ENCODE measurements at regions not wholly inside any gene's neighbourhood (a gene's known extent, or its start where the extent isn't known, plus 50 kb on each side); places are given as distances from the start of the nearest gene placed in this dataset.

DNA sequence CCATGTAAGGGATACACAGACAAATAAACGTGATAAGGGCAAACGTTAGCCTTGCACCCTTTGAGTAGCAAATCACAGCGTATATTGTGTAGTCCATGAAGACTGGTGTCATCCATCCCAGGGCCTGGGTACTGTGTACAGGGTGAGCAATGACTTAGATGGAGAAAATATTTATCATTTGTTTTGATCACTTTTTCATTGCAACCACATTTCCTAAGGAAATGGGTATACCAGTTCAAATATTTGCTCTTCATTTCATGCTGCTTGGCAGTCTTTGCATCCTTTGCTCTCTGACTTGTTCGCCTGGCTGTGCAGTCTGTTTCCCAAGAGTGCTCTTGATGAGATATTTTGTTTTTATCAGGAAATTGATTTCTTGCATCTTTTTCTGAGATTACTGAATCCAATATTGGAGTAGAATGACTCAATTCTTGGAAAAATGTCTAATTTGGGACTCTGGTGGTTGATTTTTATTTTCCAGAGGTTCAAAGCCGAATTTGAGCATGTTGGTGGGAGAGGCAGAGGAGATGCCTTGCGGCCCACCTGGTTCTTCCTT, 424.6 kb upstream of the SEMA6D start:
- Histone ChIP-seq H3K27me3 (no peaks in the 10 kb centered on the region), H3K4me1 (peaks cover 35 to 39% of the 10 kb centered on the region in 2 donors), H3K27ac (peak overlapping the region in 2 of 3 donors; percentile 90 to 91), H3K9me3 (no peaks in the 10 kb centered on the region), H3K36me3 (no peaks in the 10 kb centered on the region), H3K4me3 (replicated peaks in 1 of 3) (no peak overlapping the region)
- intact Hi-C loops (cut with DNase I) = no loop called here
- DNase-seq = no peak
- WGBS, 2 donors = 81 to 87% methylated on average over 6 of the region's 6 CpGs
- no peak for TF ChIP-seq POLR2A (IDR thresholded peaks at IDR 0.05)
- TF ChIP-seq, protein P1, sequence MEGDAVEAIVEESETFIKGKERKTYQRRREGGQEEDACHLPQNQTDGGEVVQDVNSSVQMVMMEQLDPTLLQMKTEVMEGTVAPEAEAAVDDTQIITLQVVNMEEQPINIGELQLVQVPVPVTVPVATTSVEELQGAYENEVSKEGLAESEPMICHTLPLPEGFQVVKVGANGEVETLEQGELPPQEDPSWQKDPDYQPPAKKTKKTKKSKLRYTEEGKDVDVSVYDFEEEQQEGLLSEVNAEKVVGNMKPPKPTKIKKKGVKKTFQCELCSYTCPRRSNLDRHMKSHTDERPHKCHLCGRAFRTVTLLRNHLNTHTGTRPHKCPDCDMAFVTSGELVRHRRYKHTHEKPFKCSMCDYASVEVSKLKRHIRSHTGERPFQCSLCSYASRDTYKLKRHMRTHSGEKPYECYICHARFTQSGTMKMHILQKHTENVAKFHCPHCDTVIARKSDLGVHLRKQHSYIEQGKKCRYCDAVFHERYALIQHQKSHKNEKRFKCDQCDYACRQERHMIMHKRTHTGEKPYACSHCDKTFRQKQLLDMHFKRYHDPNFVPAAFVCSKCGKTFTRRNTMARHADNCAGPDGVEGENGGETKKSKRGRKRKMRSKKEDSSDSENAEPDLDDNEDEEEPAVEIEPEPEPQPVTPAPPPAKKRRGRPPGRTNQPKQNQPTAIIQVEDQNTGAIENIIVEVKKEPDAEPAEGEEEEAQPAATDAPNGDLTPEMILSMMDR (IDR thresholded peaks at IDR 0.05) = no peak

DNA sequence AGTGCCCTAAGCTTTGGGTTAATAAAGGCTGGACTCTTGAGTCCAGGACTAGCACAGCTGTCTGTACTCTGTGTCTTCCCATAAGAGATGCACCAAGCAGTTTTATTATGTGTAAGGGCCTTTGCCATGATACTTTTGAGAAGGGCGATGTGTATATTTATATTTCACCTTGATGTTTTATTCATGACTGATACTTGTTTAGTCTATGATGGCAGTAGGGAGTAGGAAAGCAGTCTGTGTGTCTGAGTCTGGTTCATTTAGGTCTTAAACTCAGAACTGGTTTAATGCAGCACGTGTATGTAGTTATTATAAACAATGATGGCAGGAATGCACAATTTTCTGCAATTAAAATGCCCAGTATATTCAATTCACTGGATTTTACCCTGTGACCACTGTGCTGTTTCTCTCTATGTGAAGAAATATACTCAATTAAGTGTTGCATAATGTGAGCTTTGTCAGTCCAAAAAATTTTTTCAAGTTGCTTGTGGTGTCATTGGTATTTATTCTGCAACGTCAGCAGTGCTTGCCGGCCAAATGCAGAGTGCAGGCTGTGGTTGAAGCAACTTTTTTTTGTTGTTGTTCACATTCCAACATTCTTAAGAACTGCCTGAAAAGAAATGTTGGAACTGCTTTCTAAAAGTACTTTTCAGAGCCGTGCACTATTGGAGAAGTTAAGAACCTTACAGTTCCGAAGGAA, 423.7 kb upstream of the SEMA6D start:
- Histone ChIP-seq H3K27me3 (no peaks in the 10 kb centered on the region), H3K36me3 (no peaks in the 10 kb centered on the region), H3K4me3 (replicated peaks in 1 of 3) (no peak overlapping the region), H3K9me3 (no peaks in the 10 kb centered on the region), H3K4me1 (peaks cover 35 to 43% of the 10 kb centered on the region in 2 donors), H3K27ac (peak overlapping the region; percentile 74 to 91 (median 90))
- DNase-seq = peak; percentile 84 to 90
- intact Hi-C loops (cut with DNase I) = no loop called here
- TF ChIP-seq, protein P1 (IDR thresholded peaks at IDR 0.05) = no peak
- peak in 1 of 2 donors; percentile 26 for TF ChIP-seq POLR2A (IDR thresholded peaks at IDR 0.05)
- 28 to 31% methylated on average over 6 of the region's 6 CpGs for WGBS, 2 donors

DNA sequence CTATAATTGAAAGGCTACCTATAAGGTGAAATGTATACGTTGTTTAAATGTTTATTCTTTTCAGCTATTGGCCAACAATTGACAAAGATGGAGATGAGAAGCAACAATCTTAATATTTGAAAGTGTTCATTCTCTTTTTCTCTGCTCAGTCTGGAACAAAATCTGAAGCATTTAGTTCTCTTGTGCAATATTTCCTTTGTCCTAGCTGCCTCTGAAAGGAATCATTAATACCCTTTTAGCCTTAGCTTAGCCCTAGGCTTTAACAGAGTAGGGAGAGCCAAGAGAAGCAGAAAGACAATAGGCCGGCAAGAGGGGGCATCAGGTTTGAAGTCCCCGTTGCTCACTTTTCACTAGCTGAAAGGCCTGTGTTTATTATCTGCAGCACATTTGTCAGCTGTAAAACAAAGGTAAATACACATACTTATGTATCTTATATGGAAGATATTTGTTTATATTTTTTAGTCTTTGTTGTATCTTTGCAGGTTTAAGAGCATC, 422.5 kb upstream of the SEMA6D start:
- TF ChIP-seq, protein P1 (IDR thresholded peaks at IDR 0.05) = no peak
- no peak for TF ChIP-seq POLR2A (IDR thresholded peaks at IDR 0.05)
- no peak for DNase-seq
- Histone ChIP-seq H3K9me3 (no peaks in the 10 kb centered on the region), H3K4me1 (peaks cover 35 to 55% of the 10 kb centered on the region in 2 donors), H3K4me3 (replicated peaks in 1 of 3) (no peak overlapping the region), H3K27me3 (no peaks in the 10 kb centered on the region), H3K36me3 (no peaks in the 10 kb centered on the region), H3K27ac (peak overlapping the region; percentile 74 to 91 (median 90))
- WGBS, 2 donors = 74 to 79% methylated on average over 3 of the region's 3 CpGs
- intact Hi-C loops (cut with DNase I) = no loop called here

DNA sequence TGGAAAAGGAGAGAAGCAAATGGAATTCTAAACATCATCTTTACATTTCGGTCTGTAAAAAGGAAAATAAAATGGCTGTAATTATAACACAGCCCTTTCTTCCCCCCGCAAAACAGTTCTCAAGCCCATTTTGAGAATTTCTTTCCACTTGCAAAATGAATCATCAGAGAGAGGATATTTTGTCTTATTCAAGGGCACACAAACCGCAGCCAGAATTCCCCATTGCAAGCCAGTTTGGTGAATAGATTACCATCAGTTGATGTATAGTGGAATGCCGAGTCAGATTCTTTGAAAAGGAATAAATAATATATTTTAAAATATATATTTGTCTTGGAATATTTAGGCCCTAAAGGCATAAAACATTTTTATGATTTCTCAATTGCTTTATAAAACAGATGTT, 420.4 kb upstream of the SEMA6D start:
- peaks cover 49 to 72% of the 10 kb centered on the region in 2 donors for H3K4me1 ChIP-seq
- no peak for DNase-seq
- no peaks in the 10 kb centered on the region for H3K36me3 ChIP-seq
- no peak for TF ChIP-seq POLR2A (IDR thresholded peaks at IDR 0.05)
- TF ChIP-seq, protein P1 (IDR thresholded peaks at IDR 0.05) = no peak
- no peaks in the 10 kb centered on the region for H3K9me3 ChIP-seq
- no peaks in the 10 kb centered on the region for H3K27me3 ChIP-seq
- H3K27ac ChIP-seq = no peak overlapping the region
- intact Hi-C loops (cut with DNase I) = no loop called here
- no peak overlapping the region for H3K4me3 ChIP-seq (replicated peaks in 1 of 3)
- WGBS, 2 donors = 96 to 98% methylated on average over 4 of the region's 4 CpGs

DNA sequence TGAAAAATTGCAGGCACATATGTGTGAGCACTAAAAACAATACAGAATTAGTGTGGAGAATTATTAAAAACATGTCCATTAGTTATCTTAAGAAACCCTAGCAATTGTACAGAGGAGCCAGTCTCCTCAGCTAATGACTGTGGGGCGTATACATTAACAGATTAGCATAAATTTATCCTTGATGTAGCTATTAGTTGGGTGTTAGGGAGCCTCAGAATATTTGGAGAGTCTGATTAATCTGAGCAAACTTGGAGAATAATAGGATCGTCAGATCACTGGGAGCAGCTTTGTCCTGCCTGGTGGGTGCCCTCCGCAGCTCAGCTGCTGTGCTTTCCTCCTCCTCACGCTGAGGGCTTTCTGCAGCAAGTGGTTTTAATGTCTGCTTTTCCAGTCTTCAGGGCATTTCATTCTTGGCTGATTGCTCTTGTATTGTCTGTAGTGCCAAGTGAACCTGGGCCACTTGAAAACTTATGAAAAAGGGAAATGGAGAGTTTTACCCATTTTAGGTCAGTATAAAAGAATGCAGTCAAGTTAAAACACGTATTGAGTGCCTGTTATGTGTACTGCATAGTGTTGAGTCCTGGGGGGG, 417.4 kb upstream of the SEMA6D start:
- WGBS, 2 donors = 46 to 56% methylated on average over 5 of the region's 5 CpGs
- intact Hi-C loops (cut with DNase I) = no loop called here
- TF ChIP-seq, protein P1 (IDR thresholded peaks at IDR 0.05) = no peak
- TF ChIP-seq POLR2A (IDR thresholded peaks at IDR 0.05) = peak in 1 of 2 donors; percentile 70

More for the DNA sequence above, 417.4 kb upstream of the SEMA6D start:
- Histone ChIP-seq H3K27me3 (no peaks in the 10 kb centered on the region), H3K27ac (peak overlapping the region; percentile 64 to 84 (median 74)), H3K36me3 (no peaks in the 10 kb centered on the region), H3K4me3 (replicated peaks in 1 of 3) (no peak overlapping the region), H3K4me1 (peaks cover 23 to 47% of the 10 kb centered on the region in 2 donors), H3K9me3 (no peaks in the 10 kb centered on the region)
- peak; percentile 64 to 68 for DNase-seq

Measured in thyroid gland (tissue), 4 donors.